DMS114 treated with DMSO at 0.1 percent for 48 hours (cell line): ENCODE measurements at regions not wholly inside any gene's neighbourhood (a gene's known extent, or its start where the extent isn't known, plus 50 kb on each side); places are given as distances from the start of the nearest gene placed in this dataset.
"Not testable (repeated sequence)": the region's sequence is repeated elsewhere in the genome, so short reads cannot be mapped to it uniquely, and the experiment has no call there.

ENCODE experiments used
- DNase-seq: peaks from one replicate; lab custom pipeline; 2025; ENCODE audit not compliant: unreplicated experiment; lab: John Stamatoyannopoulos, UW

DNA sequence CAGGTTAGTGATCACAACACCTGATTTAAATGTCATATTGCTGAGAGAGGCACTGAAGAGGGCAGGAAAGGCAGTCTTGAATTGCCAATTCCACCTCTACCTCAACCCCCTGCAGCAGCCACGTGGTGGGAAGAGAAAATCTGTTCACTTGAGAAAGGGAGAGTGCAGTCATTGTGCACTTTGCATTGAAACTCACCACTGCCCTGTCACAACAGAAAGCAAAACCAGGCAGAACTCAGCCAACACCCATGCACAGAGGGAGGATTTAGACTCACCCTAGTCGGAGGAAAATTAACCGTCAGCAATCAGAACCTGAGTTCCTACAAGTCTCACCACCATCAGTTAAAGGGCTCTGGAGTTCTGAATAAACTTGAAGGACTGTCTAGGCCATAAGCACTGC is 1040.2 kb downstream of the HACE1 start:
- DNase-seq: no peak

DNA sequence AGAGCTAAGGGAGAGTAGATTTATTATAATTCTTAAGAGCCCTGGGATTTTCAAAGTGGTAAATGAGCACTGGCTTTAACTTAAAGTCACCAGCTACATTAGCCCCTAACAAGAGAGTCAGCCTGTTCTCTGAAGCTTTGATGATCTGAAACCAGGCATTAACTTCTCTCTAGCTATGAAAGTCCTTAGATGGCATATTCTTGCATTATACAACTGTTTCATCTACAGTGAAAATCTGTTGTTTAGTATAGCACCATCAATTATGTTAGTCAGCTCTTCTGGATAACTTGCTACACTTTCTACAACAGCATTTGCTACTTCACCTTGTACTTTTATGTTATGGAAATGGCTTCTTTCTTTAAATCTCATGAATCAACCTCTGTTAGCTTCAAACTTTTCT is 1046.7 kb downstream of the HACE1 start:
- no peak for DNase-seq

GRCh38 chr6:103801901-103802479 is 1057.7 kb downstream of the HACE1 start:
- DNase-seq: not testable (repeated sequence)

DNA sequence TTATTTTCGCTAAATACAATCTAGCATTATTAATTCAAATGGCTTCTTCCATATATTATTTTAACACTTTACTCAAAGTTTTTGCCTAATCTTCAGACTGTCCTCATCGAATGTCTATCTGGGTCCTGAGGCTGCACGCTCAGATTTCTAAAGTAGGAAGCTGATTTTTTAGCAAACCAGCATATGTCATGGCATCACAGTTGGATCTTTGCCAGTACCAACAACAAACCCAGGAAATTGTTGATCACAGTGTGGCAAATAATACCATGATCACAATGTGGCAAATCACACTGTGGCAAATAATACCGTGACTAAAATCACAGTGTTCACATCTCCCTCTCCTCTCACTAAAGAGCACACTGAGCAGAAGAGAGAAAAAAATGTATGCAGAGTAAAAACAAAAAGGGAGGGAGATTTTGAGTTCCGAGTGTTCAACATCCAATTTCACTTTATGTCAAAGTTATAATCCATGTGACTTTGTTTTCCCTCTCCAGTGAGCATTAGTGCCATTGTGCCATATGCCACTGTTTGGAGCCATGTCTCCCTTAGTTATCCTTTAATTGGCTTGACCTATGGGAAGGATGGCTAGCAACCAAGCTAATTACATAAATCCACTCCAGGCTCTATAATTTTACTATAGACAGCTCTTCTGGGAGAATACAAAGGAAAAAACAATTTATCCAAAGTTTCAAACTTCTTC is 1059.6 kb downstream of the HACE1 start:
- no peak for DNase-seq

DNA sequence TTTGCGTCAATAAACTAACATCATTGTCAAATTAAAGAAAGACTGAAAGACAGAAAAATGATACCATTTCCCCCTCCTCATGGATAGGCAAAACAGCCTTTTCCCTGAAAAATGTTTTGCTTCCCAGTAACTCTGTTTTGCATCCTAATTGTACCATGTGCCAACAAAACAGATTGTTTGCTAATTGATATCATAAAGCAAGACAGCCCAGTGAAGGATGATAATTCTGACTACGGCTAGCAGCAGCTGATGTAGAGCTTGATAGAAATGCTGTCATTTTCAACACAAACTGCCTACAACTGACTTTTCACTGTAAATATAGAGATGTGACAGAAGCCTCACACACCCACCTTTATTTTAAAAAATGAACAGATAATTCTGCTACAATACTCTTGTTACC is 1061.6 kb downstream of the HACE1 start:
- no peak for DNase-seq

- peak; percentile 20 for DNase-seq
Observed at GRCh38 chr6:103797738-103798137, 1062.0 kb downstream of the HACE1 start.

- DNase-seq: no peak
Observed at GRCh38 chr6:103791458-103791857, 1068.3 kb downstream of the HACE1 start.

- no peak for DNase-seq
Observed at GRCh38 chr6:103784117-103784516, 1075.6 kb downstream of the HACE1 start.

- DNase-seq: no peak
Observed at GRCh38 chr6:103783329-103783728, 1076.4 kb downstream of the HACE1 start.

DNA sequence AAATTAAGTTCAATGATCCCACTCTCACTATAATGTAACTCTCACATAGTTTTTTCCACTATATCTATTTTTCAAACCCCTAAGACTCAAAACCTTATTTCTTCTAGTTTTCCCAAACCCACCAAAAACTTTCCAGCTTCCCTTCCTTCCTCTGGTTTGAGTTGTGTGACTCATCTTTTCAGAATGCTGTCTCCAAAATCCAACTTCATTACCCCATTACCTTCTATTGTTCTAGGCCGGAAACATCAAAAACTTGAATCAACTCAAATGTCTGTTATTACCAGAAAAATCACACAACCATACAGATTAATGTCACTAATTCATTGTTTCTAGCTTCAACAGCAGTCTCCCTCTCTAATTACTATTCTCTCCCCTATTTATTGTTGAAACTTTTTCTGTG is 1090.3 kb downstream of the HACE1 start:
- DNase-seq: no peak

DNA sequence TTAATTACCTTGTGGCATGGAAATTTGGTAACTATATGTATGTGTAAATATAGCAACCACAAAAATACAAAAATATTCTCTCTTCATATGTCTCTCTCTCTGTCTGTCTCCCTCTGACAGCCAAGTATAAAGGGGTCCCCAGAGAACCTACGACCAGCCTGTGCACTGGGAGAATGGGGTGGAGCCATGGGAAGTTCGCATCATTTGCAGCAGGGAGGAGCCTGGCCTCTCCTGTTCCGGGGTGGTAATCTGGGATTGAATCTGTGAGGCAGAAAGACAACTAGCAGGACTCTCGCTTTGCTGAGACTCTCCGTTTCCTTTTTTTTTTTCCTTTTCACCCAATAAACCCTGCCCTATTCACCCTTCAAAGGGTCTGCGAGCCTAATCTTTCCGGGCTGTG is 1109.1 kb downstream of the HACE1 start:
- no peak for DNase-seq

- no peak for DNase-seq
Observed at GRCh38 chr6:103734016-103734415, 1125.7 kb downstream of the HACE1 start.

GRCh38 chr6:103729658-103730057 is 1130.1 kb downstream of the HACE1 start:
- no peak for DNase-seq

DNA sequence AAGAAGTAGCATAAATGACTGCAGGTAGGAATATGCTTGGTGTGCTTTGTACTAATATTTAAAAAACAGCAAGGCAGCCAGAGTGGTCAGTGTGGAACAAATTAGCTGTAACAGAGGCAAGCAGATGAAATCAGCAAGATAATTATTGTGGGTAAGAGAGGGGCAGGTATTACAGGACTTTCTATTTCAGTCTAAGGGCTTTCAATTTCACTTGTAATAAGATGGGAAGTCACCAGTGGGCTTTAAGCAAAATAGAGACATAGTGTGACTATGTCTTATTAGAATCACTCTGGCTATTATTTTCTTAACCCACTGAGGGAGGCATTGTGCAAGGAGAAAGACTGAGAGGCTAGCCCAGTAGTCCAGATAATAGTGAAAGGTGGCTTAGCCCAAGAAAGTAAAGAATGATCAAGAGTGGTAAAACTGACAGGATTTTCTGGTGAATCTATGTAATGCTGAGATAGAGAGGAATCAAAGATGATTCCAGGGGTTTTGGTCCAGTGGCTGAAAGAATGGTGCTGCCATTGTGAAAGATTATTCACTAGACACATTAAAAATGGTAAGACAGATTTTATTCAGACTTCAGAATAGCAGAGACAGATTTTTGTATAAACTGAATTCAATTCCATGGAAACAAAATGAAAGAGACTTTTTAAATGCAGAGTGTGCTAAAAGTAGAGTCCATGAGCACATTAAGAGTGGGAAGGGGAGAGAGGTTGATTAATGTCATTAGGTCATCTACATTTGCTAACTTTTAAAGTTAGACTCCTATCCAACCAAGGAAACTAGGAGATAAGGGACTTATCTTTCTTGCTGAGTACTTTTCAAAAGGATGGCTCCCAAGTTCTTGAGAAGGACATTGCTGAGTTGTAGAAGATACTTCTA is 1136.0 kb downstream of the HACE1 start:
- DNase-seq: no peak

DNA sequence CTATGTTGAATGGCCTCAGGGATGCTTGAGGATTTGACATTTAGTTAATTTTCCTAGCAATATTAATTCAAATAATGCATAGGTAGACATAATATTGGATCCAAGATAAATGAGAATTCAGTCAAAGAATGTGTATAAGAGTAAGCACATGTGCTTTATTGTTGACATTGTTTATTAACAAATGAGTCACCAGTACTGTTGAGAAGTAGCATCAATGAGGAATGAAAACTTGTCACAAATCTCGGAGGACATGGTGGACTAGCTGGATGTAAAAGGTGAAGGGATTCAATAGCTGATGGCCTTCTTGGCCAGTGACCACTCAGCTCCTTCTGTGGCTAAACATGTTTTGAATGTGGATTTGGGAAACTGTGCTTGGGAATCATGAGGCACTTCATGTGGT is 1137.0 kb downstream of the HACE1 start:
- no peak for DNase-seq

- no peak for DNase-seq
Observed at GRCh38 chr6:103721923-103722322, 1137.8 kb downstream of the HACE1 start.

GRCh38 chr6:103720393-103720792 is 1139.3 kb downstream of the HACE1 start:
- no peak for DNase-seq

- no peak for DNase-seq
Observed at GRCh38 chr6:103719545-103719944, 1140.2 kb downstream of the HACE1 start.

DNA sequence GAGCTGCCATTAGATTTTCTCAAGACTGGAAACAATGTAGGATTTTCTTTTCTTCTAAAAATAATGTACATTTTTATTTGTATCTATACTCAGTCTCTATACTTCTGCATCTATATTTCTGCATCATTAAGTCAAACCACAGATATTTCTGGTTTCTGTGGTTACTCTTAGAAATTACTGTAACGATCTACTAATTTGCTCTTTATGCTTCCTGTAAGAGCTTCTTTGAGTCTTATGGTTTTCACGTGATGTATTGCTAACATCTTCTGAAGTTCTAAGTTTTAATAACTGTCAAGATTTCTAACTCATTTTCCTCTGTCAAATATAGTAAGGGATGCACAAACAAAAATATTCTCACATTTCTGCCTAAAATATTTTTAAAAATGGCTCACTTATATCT is 1144.5 kb downstream of the HACE1 start:
- DNase-seq: no peak

DNA sequence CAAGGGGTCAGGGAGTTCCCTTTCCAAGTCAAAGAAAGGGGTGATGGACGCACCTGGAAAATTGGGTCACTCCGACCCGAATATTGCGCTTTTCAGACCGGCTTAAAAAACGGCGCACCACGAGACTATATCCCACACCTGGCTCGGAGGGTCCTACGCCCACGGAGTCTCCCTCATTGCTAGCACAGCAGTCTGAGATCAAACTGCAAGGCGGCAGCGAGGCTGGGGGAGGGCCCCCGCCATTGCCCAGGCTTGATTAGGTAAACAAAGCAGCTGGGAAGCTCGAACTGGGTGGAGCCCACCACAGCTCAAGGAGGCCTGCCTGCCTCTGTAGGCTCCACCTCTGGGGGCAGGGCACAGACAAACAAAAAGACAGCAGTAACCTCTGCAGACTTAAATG is 1150.5 kb downstream of the HACE1 start:
- not testable (repeated sequence) for DNase-seq

DNA sequence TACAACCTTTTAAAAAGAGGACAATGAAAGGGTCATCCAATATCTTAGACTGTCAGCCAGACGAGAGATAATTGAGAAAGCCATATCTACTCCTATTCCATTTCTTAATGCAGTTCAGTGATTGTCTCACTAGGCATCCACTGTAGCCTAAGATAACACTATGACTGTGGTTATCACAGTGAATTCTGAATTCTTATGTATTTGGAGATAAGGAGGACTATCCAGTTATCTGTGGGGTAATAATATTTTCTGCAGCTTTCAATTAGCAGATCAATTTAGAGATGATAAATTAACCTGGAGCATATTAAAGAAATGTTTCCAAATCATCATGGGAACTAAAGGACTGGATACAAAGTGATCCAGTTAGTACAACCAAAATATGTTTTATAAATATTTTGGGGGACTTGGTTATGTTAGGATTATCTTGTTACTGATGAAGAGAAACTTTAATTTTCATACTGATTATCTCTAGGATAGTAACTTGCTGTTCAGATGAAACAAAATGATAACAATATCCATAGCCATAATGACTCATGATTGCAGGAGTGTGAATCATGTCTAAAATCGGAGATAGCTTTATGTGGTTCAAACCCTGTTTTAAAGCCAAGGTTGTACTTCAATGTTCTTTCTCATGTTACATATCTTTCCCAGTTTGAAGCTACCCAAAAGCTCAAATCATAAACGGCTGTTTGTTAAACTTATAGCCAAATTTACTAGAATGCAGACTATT is 1152.0 kb downstream of the HACE1 start:
- DNase-seq: no peak
